SIG-M5 treated with dmso at 0.1 percent for 504 hours (cell line): ENCODE measurements at regions not wholly inside any gene's neighbourhood (a gene's known extent, or its start where the extent isn't known, plus 50 kb on each side); places are given as distances from the start of the nearest gene placed in this dataset.

Source experiments
- DNase-seq: peaks from one replicate; lab custom pipeline; 2025; ENCODE audit not compliant: unreplicated experiment; lab: John Stamatoyannopoulos, UW

DNA sequence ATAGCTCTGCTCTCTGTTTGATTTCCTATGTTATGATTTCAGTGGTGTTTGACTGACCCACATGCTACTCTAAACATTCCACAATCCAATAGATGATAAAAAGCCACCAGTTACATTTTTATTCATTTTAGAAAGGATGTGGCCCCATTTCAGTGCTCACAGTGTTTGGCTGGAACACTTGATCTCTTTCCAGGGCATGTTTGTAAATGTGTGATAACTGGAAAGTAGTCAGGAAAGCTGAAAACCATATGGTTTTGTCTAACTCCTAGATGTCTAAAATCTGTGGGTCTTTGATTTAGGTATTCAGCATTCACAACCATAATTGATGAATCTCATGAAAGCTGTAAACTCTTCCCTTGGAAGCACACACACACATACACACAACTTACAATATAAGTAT is 904.9 kb upstream of the AGA start:
- no peak for DNase-seq

DNA sequence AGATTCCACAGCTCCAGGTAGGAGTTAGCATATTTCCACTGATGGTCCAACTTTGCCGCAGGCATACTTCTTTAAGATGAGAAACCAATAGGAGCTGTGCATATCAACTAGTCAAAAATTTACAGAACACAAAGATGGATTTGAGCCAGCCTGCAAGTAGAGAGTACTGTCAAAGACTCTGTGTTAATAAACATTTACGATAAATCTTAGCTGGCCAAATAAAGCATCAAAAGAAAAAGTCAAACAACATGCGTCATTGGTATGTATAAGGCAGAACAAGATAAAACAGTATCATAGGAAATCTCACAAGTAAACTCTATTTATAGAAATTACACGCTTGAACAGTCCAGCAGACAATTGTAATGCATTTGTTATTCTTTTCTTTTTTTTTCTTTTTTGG is 907.4 kb upstream of the AGA start:
- no peak for DNase-seq

- DNase-seq: no peak
These were observed 908.9 kb upstream of the AGA start for GRCh38 chr4:178351185-178351584.

DNA sequence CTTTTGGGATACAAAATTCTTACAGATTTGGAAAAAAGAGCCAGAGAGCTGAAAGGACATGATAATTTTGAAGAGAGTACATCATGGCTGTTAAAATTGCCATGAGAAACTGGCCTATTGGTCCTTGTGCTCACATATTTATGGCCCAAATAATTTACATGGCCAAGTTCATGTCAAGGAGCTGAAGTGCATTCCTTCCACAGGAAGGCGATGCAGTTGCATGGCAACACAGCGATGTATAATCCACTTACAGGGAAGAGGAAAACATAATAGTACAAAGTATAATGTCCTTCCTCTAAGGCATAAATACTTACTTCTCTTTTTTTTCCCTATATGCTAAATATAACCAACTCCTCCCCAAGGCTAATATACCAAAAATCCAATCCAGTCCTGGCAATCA is 914.5 kb upstream of the AGA start:
- no peak for DNase-seq

- no peak for DNase-seq
These were observed 943.2 kb upstream of the AGA start for GRCh38 chr4:178385481-178385880.

- DNase-seq: no peak
These were observed 945.5 kb upstream of the AGA start for GRCh38 chr4:178387756-178388155.

- peak; percentile 4 for DNase-seq
These were observed 953.6 kb upstream of the AGA start for GRCh38 chr4:178395798-178396197.

DNA sequence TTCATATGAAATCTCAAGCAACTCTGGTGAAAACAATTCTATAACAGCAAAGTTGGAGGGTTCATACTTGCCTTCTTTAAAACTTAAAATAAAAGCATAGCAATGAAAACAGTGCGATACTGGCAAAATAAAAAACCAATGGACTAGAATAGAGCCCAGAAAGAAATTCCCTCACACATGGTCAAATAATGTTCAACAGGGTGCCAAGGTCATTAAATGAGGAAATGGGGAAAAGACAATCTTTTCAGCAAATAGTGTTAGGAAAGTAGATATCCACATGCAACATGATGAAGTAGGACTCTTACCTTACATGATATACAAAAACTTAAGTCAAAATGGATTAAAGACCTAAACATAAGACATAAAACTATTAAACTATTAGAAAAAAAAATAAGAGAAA is 970.2 kb upstream of the AGA start:
- DNase-seq: no peak

GRCh38 chr4:178414042-178414441 is 971.8 kb upstream of the AGA start:
- no peak for DNase-seq

GRCh38 chr4:178414881-178415446 is 972.7 kb upstream of the AGA start:
- no peak for DNase-seq

GRCh38 chr4:178415925-178416324 is 973.7 kb upstream of the AGA start:
- DNase-seq: no peak

DNA sequence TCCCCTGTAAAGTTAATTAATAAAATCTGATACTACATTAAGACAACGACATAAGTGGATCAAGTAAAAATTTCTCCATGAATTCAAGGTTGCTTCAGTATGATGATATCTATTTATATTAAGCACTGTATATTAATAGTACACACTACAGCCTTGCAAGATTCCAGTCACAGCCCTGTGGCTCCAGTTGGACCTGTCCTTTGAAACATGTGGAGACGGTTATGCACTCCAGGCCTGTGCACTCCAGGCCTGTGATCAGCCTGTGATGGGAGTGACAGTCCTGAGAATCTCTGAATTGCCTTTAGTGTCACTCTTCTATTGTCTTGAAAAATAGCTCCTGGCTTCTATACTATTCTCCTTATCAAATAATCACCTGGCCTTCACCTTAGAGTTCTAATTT is 981.1 kb upstream of the AGA start:
- no peak for DNase-seq

GRCh38 chr4:178426871-178427270 is 984.6 kb upstream of the AGA start:
- DNase-seq: no peak

DNA sequence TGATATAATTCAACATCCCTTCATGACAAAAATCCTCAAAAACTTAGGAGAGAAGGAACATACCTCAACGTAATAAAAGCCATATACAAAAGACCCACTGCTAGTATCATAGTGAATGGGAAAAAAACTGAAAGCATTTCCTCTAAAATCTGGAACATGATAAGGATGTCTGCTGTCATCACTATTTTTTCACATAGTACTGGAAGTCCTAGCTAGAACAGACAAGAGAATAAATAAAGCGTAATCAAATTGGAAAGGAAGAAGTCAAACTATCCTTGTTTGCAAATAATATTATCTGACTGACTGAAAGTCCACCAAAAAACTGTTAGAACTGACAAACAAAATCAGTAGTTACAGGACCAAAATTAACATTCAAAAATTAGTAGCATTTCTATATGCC is 985.4 kb upstream of the AGA start:
- DNase-seq: no peak

DNA sequence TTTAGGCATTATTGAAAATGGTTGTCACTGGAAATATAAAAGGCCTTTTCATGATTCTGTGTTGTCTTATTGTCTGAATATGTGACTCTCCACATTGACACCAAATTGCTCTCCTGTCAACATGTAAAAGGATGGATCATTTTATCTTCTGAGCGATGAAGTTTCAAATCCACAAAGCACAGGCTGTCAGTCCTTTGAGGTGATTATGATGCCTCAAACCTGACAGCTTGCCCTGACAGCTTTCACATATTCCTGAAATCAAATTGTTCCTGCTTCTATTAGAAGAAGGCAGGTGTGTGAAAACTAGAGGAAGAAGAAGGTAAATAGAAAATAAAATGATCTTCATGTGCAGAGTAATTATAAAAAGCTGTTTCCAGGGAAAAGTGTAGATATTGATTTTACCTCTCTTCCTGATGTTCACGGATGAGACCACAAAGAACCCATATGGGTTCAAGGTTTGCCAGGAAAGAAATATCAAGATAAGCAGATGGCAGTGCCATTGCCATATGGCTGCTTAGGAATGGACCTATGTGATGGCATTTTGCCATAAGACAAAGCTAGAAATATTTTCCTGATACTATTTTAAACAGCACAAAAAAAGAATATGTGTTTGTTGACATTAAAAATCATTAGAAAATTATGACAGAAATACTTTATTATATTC is 1006.3 kb upstream of the AGA start:
- no peak for DNase-seq

DNA sequence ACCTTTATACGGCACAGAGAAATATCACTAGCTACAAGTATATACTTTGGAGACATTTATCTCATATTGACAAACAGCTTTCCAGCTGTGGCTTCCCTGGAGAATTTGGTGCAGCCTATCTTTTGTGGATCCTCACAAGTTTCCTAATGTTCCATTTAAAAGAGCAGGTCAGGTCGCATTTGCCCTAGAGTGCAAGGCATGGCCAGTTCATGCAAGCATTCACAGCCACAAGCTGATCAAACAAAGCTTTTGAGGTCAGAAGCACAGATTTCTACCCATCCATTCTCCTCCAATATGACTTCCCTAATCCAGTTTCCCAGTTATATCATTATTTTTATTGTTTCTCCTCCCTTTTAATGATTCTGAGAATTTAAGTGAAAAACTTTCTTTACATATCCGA is 1008.4 kb upstream of the AGA start:
- no peak for DNase-seq

GRCh38 chr4:178453057-178453456 is 1010.8 kb upstream of the AGA start:
- no peak for DNase-seq

- DNase-seq: no peak
These were observed 1015.0 kb upstream of the AGA start for GRCh38 chr4:178457286-178457685.

DNA sequence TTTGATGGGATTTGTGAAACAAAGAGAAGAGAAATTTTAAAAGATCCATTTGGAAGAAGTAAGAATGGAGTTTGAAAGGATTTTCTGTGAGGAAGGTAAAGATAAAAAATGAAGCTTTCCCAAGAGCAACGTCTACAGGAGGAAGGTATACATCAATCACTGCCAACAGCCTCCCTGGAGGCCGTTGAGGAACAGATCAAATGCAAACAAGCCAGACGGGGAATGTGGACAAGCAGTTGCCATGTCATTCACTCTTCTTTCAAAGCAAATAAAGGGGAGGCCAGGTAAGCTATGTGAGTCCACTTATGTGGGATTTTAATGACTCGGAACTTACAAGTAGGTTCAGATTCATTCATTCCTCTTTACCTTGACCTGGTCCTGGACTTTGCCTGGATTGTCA is 1020.5 kb upstream of the AGA start:
- DNase-seq: no peak

DNA sequence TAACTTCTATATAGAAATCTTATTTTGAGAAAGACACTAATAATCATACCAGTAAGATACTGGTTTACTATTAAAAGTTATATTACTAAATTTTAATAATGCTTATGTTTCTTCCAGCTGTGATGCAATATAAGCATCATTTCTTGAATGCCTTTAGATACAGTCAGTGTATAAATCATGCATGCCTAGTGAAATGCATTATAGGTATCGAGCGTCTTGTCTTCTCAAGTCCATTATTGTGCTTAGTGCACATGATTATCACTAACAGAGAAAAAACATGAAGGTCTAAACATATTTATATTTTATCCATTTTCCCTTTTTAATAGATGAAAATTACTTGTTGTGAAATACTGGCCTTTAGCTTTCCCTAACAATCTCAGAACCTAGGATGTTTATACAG is 1021.5 kb upstream of the AGA start:
- DNase-seq: no peak

DNA sequence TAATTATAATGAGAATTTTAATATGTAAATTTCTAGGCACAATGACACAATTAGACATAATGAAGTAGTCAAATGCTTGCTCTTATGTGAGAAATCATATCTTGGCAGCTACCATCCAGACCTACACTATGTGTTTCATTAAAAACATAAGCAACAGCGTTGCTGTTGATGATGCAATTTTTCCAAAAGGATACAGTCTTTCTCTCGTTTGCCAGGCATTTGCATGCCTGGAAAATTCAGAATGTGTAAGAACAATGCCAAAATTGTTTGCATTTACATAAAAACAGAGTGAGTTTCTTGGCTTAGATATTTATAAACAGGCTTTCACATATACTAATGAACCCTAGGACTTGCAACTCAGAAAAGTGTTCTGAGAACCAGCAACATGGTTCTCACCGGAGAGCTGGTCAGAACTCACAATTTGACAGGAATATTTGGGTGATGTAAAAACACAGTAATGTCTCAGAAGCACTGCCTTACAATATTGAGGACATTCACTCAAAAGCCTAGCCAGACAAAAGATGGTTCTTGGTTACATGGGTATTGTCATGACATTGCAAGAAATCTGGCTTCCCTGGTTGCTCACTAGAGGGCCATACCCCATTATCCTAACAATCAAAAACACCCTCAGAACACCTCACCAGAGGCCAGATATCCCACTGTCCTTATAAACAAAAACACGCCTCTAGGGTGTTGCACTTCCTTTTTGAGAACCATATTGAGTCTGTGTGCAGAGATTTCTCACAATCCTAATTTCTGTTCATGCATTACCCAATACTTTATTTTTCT is 1029.0 kb upstream of the AGA start:
- DNase-seq: no peak

DNA sequence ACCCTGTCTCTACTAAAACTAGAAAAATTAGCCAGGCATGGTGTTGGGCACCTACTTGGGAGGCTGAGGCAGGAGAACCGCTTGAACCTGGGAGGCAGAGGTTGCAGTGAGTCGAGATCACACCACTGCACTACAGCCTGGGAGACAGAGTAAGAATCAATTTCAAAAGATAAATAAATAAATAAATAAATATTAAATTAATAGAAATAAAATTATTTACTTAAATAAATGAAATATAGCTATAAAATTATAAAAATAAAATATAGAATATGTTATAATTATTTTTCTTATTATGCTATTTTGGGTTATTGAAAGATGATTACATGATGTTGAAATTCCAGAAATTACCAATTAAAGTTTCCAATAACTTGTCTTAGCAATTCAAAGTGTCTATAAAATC is 1029.8 kb upstream of the AGA start:
- DNase-seq: no peak

GRCh38 chr4:178480105-178480504 is 1037.9 kb upstream of the AGA start:
- no peak for DNase-seq
